Brain microvascular endothelial cell (primary cell): ENCODE measurements at regions not wholly inside any gene's neighbourhood (a gene's known extent, or its start where the extent isn't known, plus 50 kb on each side); places are given as distances from the start of the nearest gene placed in this dataset.

Experiments used
- DNase-seq: peaks from one replicate; pipeline ENCODE4 v3.0.0-alpha.2; 2020
- H3K27ac ChIP-seq: fragments of 250-450 bp; sonication (Bioruptor Pico); 2 replicates; pipeline ENCODE4 v1.5.1; 2020; ENCODE audit warnings: mild to moderate bottlenecking, moderate library complexity
- H3K27me3 ChIP-seq: fragments of 250-450 bp; sonication (Bioruptor Pico); replicated peaks from 2 replicates; pipeline ENCODE4 v1.5.1; 2020; ENCODE audit warnings: mild to moderate bottlenecking
- H3K36me3 ChIP-seq: fragments of 250-450 bp; sonication (Bioruptor Pico); replicated peaks from 2 replicates; pipeline ENCODE4 v1.5.1; 2020; ENCODE audit warnings: mild to moderate bottlenecking
- H3K4me3 ChIP-seq: 2 replicates; pipeline ENCODE4 v1.5.1; 2011; ENCODE audit warnings: low read depth, mild to moderate bottlenecking, control low read depth, low read length, moderate library complexity
- CTCF ChIP-seq: IDR thresholded peaks from 2 replicates; pipeline ENCODE4 v1.5.1; 2011; ENCODE audit warnings: low read depth, mild to moderate bottlenecking, moderate library complexity, low read length, control low read depth, inconsistent platforms; ENCODE audit errors: missing control alignments
- in situ Hi-C: cut with HindIII; loops from 2 replicates; pipeline ENCODE4 v1.10.0; 2017; ENCODE audit warnings: low sequenced_read_pairs, low pct_ligation_motif_present

GRCh38 chr3:187618722-187619121 lies 51.5 kb downstream of the SST start:
- H3K4me3 ChIP-seq: no peak overlapping the region
- DNase-seq: no peak
- in situ Hi-C loops: no loop called here
- no peaks in the 10 kb centered on the region for H3K36me3 ChIP-seq
- TF ChIP-seq CTCF: no peak
- no peaks in the 10 kb centered on the region for H3K27me3 ChIP-seq
- H3K27ac ChIP-seq: no peak overlapping the region

- H3K27ac ChIP-seq: no peak overlapping the region
- TF ChIP-seq CTCF: no peak
- H3K4me3 ChIP-seq: no peak overlapping the region
- no peak for DNase-seq
- in situ Hi-C loops: no loop called here
- H3K36me3 ChIP-seq: no peaks in the 10 kb centered on the region
- H3K27me3 ChIP-seq: no peaks in the 10 kb centered on the region
These were observed 53.0 kb downstream of the SST start for GRCh38 chr3:187617213-187617612.

- H3K27ac ChIP-seq: no peak overlapping the region
- peak; percentile 25 for DNase-seq
- no peak overlapping the region for H3K4me3 ChIP-seq
- H3K27me3 ChIP-seq: no peaks in the 10 kb centered on the region
- in situ Hi-C loops: no loop called here
- peak; percentile 83 for TF ChIP-seq CTCF
- H3K36me3 ChIP-seq: no peaks in the 10 kb centered on the region
These were observed 53.8 kb downstream of the SST start for GRCh38 chr3:187616307-187616972.

- in situ Hi-C loops: no loop called here
- no peak overlapping the region for H3K27ac ChIP-seq
These were observed 54.6 kb downstream of the SST start for GRCh38 chr3:187615630-187616029.

GRCh38 chr3:187612656-187613055 lies 57.5 kb downstream of the SST start:
- no peak overlapping the region for H3K4me3 ChIP-seq
- in situ Hi-C loops: no loop called here
- H3K36me3 ChIP-seq: no peaks in the 10 kb centered on the region
- no peak for DNase-seq
- H3K27ac ChIP-seq: no peak overlapping the region
- H3K27me3 ChIP-seq: no peaks in the 10 kb centered on the region
- TF ChIP-seq CTCF: no peak

More at GRCh38 chr3:187615630-187616029, 54.6 kb downstream of the SST start:
- no peak for DNase-seq
- Histone ChIP-seq H3K36me3 (no peaks in the 10 kb centered on the region), H3K4me3 (no peak overlapping the region), H3K27me3 (no peaks in the 10 kb centered on the region)
- TF ChIP-seq CTCF: no peak

- H3K4me3 ChIP-seq: no peak overlapping the region
- no peak for TF ChIP-seq CTCF
- in situ Hi-C loops: no loop called here
- H3K27ac ChIP-seq: no peak overlapping the region
- H3K27me3 ChIP-seq: no peaks in the 10 kb centered on the region
- no peaks in the 10 kb centered on the region for H3K36me3 ChIP-seq
- no peak for DNase-seq
These were observed 59.1 kb downstream of the SST start for GRCh38 chr3:187610981-187611511.
